Endothelial cell of hepatic sinusoid (primary cell): ENCODE measurements at regions not wholly inside any gene's neighbourhood (a gene's known extent, or its start where the extent isn't known, plus 50 kb on each side); places are given as distances from the start of the nearest gene placed in this dataset.
"Not testable (repeated sequence)": the region's sequence is repeated elsewhere in the genome, so short reads cannot be mapped to it uniquely, and the experiment has no call there.

Experiments used
- in situ Hi-C: cut with HindIII; loops from 2 replicates; pipeline ENCODE4 v1.10.0; 2017; ENCODE audit warnings: low sequenced_read_pairs

- in situ Hi-C loops, result no loop called here
Measured at GRCh38 chr7:46611508-46611907, 690.4 kb upstream of the IGFBP3 start.

- in situ Hi-C loops, result no loop called here
Measured at GRCh38 chr7:46610746-46611145, 689.7 kb upstream of the IGFBP3 start.

- in situ Hi-C loops, result loop anchor here (5.0 kb wide), 1 partner anchor 105 kb away; no protein-coding TSS in a partner anchor
Measured at GRCh38 chr7:46607176-46607575, 686.1 kb upstream of the IGFBP3 start.

- in situ Hi-C loops, result loop anchor here (5.0 kb wide), 1 partner anchor 106 kb away; no protein-coding TSS in a partner anchor
Measured at GRCh38 chr7:46606761-46607160, 685.7 kb upstream of the IGFBP3 start.

- in situ Hi-C loops, result no loop called here
Measured at GRCh38 chr7:46604241-46604661, 683.2 kb upstream of the IGFBP3 start.

- in situ Hi-C loops, result no loop called here
Measured at GRCh38 chr7:46603780-46604179, 682.7 kb upstream of the IGFBP3 start.

GRCh38 chr7:46603296-46603752 lies 682.3 kb upstream of the IGFBP3 start:
- in situ Hi-C loops, result no loop called here

GRCh38 chr7:46600340-46600739 lies 679.3 kb upstream of the IGFBP3 start:
- in situ Hi-C loops, result no loop called here

GRCh38 chr7:46594831-46595230 lies 673.8 kb upstream of the IGFBP3 start:
- in situ Hi-C loops, result not testable (repeated sequence)

- in situ Hi-C loops, result not testable (repeated sequence)
Measured at GRCh38 chr7:46590918-46591905, 670.1 kb upstream of the IGFBP3 start.

- in situ Hi-C loops, result no loop called here
Measured at GRCh38 chr7:46589286-46589685, 668.2 kb upstream of the IGFBP3 start.

GRCh38 chr7:46586406-46586805 lies 665.3 kb upstream of the IGFBP3 start:
- in situ Hi-C loops, result no loop called here

GRCh38 chr7:46583656-46584055 lies 662.6 kb upstream of the IGFBP3 start:
- in situ Hi-C loops, result no loop called here

- in situ Hi-C loops, result no loop called here
Measured at GRCh38 chr7:46581268-46581667, 660.2 kb upstream of the IGFBP3 start.

- in situ Hi-C loops, result no loop called here
Measured at GRCh38 chr7:46580766-46581165, 659.7 kb upstream of the IGFBP3 start.

- in situ Hi-C loops, result no loop called here
Measured at GRCh38 chr7:46577394-46577793, 656.3 kb upstream of the IGFBP3 start.

- in situ Hi-C loops, result no loop called here
Measured at GRCh38 chr7:46576950-46577349, 655.9 kb upstream of the IGFBP3 start.

GRCh38 chr7:46572691-46573090 lies 651.6 kb upstream of the IGFBP3 start:
- in situ Hi-C loops, result no loop called here

GRCh38 chr7:46571996-46572395 lies 650.9 kb upstream of the IGFBP3 start:
- in situ Hi-C loops, result no loop called here

- in situ Hi-C loops, result no loop called here
Measured at GRCh38 chr7:46569133-46569465, 648.0 kb upstream of the IGFBP3 start.

- in situ Hi-C loops, result no loop called here
Measured at GRCh38 chr7:46568420-46569132, 647.5 kb upstream of the IGFBP3 start.

- in situ Hi-C loops, result no loop called here
Measured at GRCh38 chr7:46567858-46568257, 646.8 kb upstream of the IGFBP3 start.
